ENCODE measurements at regions not wholly inside any gene's neighbourhood (a gene's known extent, or its start where the extent isn't known, plus 50 kb on each side); places are given as distances from the start of the nearest gene placed in this dataset.

- no peak overlapping the region for H3K27ac ChIP-seq
- H3K36me3 ChIP-seq = no peaks in the 10 kb centered on the region
- TF ChIP-seq CTCF (IDR thresholded peaks at IDR 0.05) = no peak
- no peak overlapping the region for H3K4me3 ChIP-seq (ENCODE audit: low read depth in 1 of 2, low read length in 1 of 2)
- no peaks in the 10 kb centered on the region for H3K27me3 ChIP-seq
- no peaks in the 10 kb centered on the region for H3K4me1 ChIP-seq (ENCODE audit: control insufficient read depth in 1 of 2, insufficient read depth in 1 of 2, low read depth in 1 of 2, low read length in 1 of 2)
- no peaks in the 10 kb centered on the region for H3K9me3 ChIP-seq
Observed at GRCh38 chr3:159565313-159565712, 423.3 kb upstream of the IL12A start.

- Histone ChIP-seq H3K4me1 (ENCODE audit: control insufficient read depth in 1 of 2, insufficient read depth in 1 of 2, low read depth in 1 of 2, low read length in 1 of 2) (no peaks in the 10 kb centered on the region), H3K36me3 (no peaks in the 10 kb centered on the region), H3K27ac (no peak overlapping the region), H3K9me3 (no peaks in the 10 kb centered on the region), H3K27me3 (no peaks in the 10 kb centered on the region), H3K4me3 (ENCODE audit: low read depth in 1 of 2, low read length in 1 of 2) (no peak overlapping the region)
- TF ChIP-seq CTCF (IDR thresholded peaks at IDR 0.05) = no peak
Observed at GRCh38 chr3:159583662-159584061, 405.0 kb upstream of the IL12A start.

- H3K36me3 ChIP-seq = no peaks in the 10 kb centered on the region
- H3K4me1 ChIP-seq (ENCODE audit: control insufficient read depth in 1 of 2, insufficient read depth in 1 of 2, low read depth in 1 of 2, low read length in 1 of 2) = no peaks in the 10 kb centered on the region
- no peak overlapping the region for H3K4me3 ChIP-seq (ENCODE audit: low read depth in 1 of 2, low read length in 1 of 2)
- no peaks in the 10 kb centered on the region for H3K9me3 ChIP-seq
- H3K27me3 ChIP-seq = no peaks in the 10 kb centered on the region
- H3K27ac ChIP-seq = no peak overlapping the region
- no peak for TF ChIP-seq CTCF (IDR thresholded peaks at IDR 0.05)
Observed at GRCh38 chr3:159584421-159584820, 404.2 kb upstream of the IL12A start.

GRCh38 chr3:159586571-159587202 lies 401.9 kb upstream of the IL12A start:
- no peak for TF ChIP-seq CTCF (IDR thresholded peaks at IDR 0.05)
- Histone ChIP-seq H3K27ac (no peak overlapping the region), H3K36me3 (no peaks in the 10 kb centered on the region), H3K9me3 (no peaks in the 10 kb centered on the region), H3K27me3 (no peaks in the 10 kb centered on the region), H3K4me1 (ENCODE audit: control insufficient read depth in 1 of 2, insufficient read depth in 1 of 2, low read depth in 1 of 2, low read length in 1 of 2) (no peaks in the 10 kb centered on the region), H3K4me3 (ENCODE audit: low read depth in 1 of 2, low read length in 1 of 2) (no peak overlapping the region)

- Histone ChIP-seq H3K4me3 (ENCODE audit: low read depth in 1 of 2, low read length in 1 of 2) (no peak overlapping the region), H3K27ac (no peak overlapping the region), H3K36me3 (no peaks in the 10 kb centered on the region), H3K27me3 (no peaks in the 10 kb centered on the region), H3K4me1 (ENCODE audit: control insufficient read depth in 1 of 2, insufficient read depth in 1 of 2, low read depth in 1 of 2, low read length in 1 of 2) (no peaks in the 10 kb centered on the region), H3K9me3 (no peaks in the 10 kb centered on the region)
- no peak for TF ChIP-seq CTCF (IDR thresholded peaks at IDR 0.05)
Observed at GRCh38 chr3:159593927-159594605, 394.6 kb upstream of the IL12A start.

All from neutrophil (primary cell).